ENCODE measurements at regions not wholly inside any gene's neighbourhood (a gene's known extent, or its start where the extent isn't known, plus 50 kb on each side); places are given as distances from the start of the nearest gene placed in this dataset.

DNA sequence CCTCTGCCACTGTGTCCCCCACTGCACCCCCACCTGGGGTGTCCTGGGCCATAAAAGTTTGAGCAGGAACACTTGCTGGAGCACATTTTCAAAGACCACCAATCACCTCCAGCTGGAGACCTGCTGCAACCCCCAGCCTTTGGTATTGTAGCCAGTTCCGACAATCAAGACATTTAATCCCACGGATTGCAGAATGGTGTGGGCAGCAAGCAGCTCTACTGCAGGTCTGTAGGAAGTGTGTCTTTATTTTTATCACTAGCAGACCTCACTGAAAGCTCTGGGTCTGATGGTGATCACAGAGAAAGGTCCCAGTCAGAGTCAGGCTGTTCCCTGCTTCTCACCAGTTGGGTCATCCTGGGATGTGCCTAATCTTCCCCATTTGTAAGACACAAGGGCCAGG, 167.1 kb upstream of the ECI2 start:
- ChIA-PET CTCF (interaction anchor here (1.5 kb wide), 1 partner anchor 11 kb away, joined by 4 read pairs; no protein-coding TSS in a partner anchor), POLR2A (no interaction called here)
- H3K27me3 ChIP-seq (ENCODE audit: control insufficient read depth, insufficient read depth, low read length): no peaks in the 10 kb centered on the region
- peaks cover 5% of the 10 kb centered on the region; the same call in 1 of the 2 replicates for H3K9me3 ChIP-seq (ENCODE audit: control insufficient read depth, insufficient read depth, low read length)
- H3K4me3 ChIP-seq (ENCODE audit: low read depth, low read length): no peak overlapping the region
- TF ChIP-seq, protein P1, sequence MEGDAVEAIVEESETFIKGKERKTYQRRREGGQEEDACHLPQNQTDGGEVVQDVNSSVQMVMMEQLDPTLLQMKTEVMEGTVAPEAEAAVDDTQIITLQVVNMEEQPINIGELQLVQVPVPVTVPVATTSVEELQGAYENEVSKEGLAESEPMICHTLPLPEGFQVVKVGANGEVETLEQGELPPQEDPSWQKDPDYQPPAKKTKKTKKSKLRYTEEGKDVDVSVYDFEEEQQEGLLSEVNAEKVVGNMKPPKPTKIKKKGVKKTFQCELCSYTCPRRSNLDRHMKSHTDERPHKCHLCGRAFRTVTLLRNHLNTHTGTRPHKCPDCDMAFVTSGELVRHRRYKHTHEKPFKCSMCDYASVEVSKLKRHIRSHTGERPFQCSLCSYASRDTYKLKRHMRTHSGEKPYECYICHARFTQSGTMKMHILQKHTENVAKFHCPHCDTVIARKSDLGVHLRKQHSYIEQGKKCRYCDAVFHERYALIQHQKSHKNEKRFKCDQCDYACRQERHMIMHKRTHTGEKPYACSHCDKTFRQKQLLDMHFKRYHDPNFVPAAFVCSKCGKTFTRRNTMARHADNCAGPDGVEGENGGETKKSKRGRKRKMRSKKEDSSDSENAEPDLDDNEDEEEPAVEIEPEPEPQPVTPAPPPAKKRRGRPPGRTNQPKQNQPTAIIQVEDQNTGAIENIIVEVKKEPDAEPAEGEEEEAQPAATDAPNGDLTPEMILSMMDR (IDR thresholded peaks at IDR 0.05; ENCODE audit: low read depth, low read length): no peak
- DNase-seq (ENCODE audit: low read depth, low spot score): no peak
- H3K27ac ChIP-seq (ENCODE audit: low read depth, low read length): no peak overlapping the region

DNA sequence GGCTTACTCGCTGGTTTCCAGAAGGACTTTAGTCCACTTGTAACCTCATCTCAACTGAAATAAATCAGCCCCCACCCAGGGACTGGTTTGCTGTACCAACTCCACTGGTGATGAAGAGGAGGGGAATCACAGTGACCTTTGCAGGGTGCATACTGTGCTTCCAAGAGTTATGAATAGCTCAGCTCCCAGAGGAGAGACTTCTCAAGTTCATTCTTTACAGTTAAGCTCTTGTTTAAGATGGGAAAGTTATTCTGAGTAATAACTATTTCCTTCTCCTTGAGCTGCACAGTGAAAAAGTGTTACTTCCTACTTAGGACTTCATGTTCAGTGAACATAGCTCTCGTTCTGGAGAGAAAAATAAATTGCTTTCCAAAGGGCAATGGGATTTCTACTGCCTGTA, 166.5 kb upstream of the ECI2 start:
- H3K4me3 ChIP-seq (ENCODE audit: low read depth, low read length): no peak overlapping the region
- no peak for DNase-seq (ENCODE audit: low read depth, low spot score)
- H3K27me3 ChIP-seq (ENCODE audit: control insufficient read depth, insufficient read depth, low read length): no peaks in the 10 kb centered on the region
- ChIA-PET CTCF (no interaction called here), POLR2A (no interaction called here)
- TF ChIP-seq, protein P1 (IDR thresholded peaks at IDR 0.05; ENCODE audit: low read depth, low read length): no peak
- H3K27ac ChIP-seq (ENCODE audit: low read depth, low read length): no peak overlapping the region
- peaks cover 6% of the 10 kb centered on the region; the same call in 1 of the 2 replicates for H3K9me3 ChIP-seq (ENCODE audit: control insufficient read depth, insufficient read depth, low read length)

DNA sequence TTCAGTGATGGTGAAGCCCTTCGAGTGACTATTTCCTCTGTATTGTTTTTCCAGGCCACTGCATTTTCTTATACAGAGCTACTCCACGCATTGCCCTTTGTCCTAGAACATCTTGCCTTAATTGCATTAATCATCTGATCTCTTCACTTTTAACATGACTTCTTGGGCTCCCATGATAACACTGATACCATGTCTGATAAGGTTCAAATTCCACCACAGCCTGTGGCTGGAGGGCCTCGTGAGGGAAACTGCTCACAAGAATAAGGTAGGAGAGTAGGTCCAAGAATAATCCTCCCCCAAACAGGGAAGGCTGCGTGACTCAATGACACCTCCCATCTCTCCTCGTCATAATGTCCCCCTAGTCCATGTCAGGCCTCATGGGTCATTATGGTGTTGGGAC, 165.5 kb upstream of the ECI2 start:
- no peak for DNase-seq (ENCODE audit: low read depth, low spot score)
- H3K27me3 ChIP-seq (ENCODE audit: control insufficient read depth, insufficient read depth, low read length): no peaks in the 10 kb centered on the region
- peaks cover 6% of the 10 kb centered on the region; the same call in 1 of the 2 replicates for H3K9me3 ChIP-seq (ENCODE audit: control insufficient read depth, insufficient read depth, low read length)
- H3K4me3 ChIP-seq (ENCODE audit: low read depth, low read length): no peak overlapping the region
- H3K27ac ChIP-seq (ENCODE audit: low read depth, low read length): no peak overlapping the region
- TF ChIP-seq, protein P1 (IDR thresholded peaks at IDR 0.05; ENCODE audit: low read depth, low read length): no peak
- POLR2A ChIA-PET: no interaction called here
- CTCF ChIA-PET: no interaction called here

DNA sequence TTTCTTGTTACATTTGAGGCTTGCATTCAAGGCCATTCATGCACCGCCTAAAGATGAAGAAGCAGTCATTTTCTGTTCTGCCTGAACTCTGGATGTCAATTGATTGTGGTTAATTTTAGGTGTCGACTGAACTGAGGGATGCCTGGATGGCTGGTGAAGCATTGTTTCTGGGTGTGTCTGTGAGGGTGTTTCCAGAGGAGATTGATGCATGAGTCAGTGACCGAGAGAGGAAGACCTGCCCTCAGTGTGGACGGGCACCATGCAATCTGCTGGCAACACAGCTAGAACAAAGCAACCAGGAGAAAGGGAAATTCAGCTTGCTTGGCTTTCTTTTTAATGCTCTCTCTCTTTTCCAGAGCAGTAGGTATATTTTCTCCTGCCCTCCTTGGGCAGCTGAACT, 164.1 kb upstream of the ECI2 start:
- Histone ChIP-seq H3K4me3 (ENCODE audit: low read depth, low read length) (no peak overlapping the region), H3K9me3 (ENCODE audit: control insufficient read depth, insufficient read depth, low read length) (peaks cover 6% of the 10 kb centered on the region; the same call in 1 of the 2 replicates), H3K27ac (ENCODE audit: low read depth, low read length) (no peak overlapping the region), H3K27me3 (ENCODE audit: control insufficient read depth, insufficient read depth, low read length) (peaks cover 4% of the 10 kb centered on the region)
- TF ChIP-seq, protein P1 (IDR thresholded peaks at IDR 0.05; ENCODE audit: low read depth, low read length): no peak
- no peak for DNase-seq (ENCODE audit: low read depth, low spot score)
- ChIA-PET CTCF (no interaction called here), POLR2A (no interaction called here)

DNA sequence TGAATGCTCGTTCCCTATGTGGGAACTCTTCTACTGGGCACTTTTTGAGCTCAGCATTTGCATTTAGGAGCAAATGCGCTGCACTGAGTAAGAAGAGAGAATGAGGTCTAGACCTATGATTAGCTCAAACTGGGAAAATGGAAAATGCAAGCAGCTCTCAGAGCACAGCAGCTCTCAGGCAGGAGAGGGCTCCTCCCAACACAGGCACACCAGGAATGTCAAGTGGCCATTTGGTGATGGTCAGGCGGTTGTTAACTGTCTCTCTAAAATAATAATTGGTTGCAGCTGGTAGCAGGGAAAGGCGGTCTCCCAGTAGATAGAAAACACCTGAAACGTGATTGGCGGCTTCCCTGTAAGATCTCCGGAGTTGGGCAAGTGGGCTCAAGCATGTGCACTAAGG, 162.0 kb upstream of the ECI2 start:
- no peak for DNase-seq (ENCODE audit: low read depth, low spot score)
- TF ChIP-seq, protein P1 (IDR thresholded peaks at IDR 0.05; ENCODE audit: low read depth, low read length): no peak
- POLR2A ChIA-PET: no interaction called here
- Histone ChIP-seq H3K27ac (ENCODE audit: low read depth, low read length) (no peak overlapping the region), H3K4me3 (ENCODE audit: low read depth, low read length) (no peak overlapping the region), H3K9me3 (ENCODE audit: control insufficient read depth, insufficient read depth, low read length) (peaks cover 6% of the 10 kb centered on the region; the same call in 1 of the 2 replicates), H3K27me3 (ENCODE audit: control insufficient read depth, insufficient read depth, low read length) (peaks cover 6% of the 10 kb centered on the region)
- CTCF ChIA-PET: interaction anchor here (1.8 kb wide), 1 partner anchor 43 kb away, joined by 4 read pairs; no protein-coding TSS in a partner anchor
